Activated naive CD8-positive, alpha-beta T cell (primary cell): ENCODE measurements at regions not wholly inside any gene's neighbourhood (a gene's known extent, or its start where the extent isn't known, plus 50 kb on each side); places are given as distances from the start of the nearest gene placed in this dataset.

Experiments
- H3K27ac Mint-ChIP-seq: one replicate; pipeline ENCODE4 v1.8.0; 2021; ENCODE audit warnings: mixed read lengths
- H3K27me3 Mint-ChIP-seq: one replicate; pipeline ENCODE4 v1.8.0; 2021; ENCODE audit warnings: mixed read lengths
- H3K36me3 Mint-ChIP-seq: one replicate; pipeline ENCODE4 v1.8.0; 2021; ENCODE audit warnings: mixed read lengths
- H3K4me1 Mint-ChIP-seq: one replicate; pipeline ENCODE4 v1.8.0; 2021; ENCODE audit warnings: low read depth, mixed read lengths
- H3K4me3 Mint-ChIP-seq: one replicate; pipeline ENCODE4 v1.8.0; 2021; ENCODE audit warnings: mild to moderate bottlenecking, mixed read lengths
- H3K9me3 Mint-ChIP-seq: one replicate; pipeline ENCODE4 v1.8.0; 2021; ENCODE audit warnings: low read depth, mixed read lengths

DNA sequence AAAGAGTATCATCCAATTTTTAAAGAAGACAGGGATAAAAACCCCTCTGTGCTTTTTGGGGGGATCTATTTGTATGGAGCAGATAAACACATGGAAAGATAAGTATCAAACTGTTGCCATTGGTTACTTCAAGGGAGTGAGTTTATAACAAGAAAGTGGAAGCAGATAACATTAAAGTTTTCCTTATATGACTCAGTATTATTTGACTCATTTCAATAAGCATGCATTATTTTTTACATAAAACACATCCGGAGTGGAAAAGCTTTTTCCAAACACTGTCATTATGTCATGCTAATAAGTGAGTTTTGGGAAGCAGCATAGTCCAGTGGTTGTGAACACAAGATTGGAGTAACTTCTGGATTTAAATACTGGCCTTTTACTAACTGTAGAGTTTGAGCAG lies 452.2 kb downstream of the LTN1 start:
- Mint-ChIP-seq H3K4me1 (no peaks in the 10 kb centered on the region), H3K27ac (no peak overlapping the region), H3K27me3 (peaks cover 3% of the 10 kb centered on the region), H3K36me3 (peaks cover under 1% of the 10 kb centered on the region), H3K9me3 (no peaks in the 10 kb centered on the region), H3K4me3 (no peak overlapping the region)

- Mint-ChIP-seq H3K9me3 (no peaks in the 10 kb centered on the region), H3K27me3 (peaks cover 6% of the 10 kb centered on the region), H3K4me3 (no peak overlapping the region), H3K4me1 (no peaks in the 10 kb centered on the region), H3K36me3 (no peaks in the 10 kb centered on the region), H3K27ac (no peak overlapping the region)
Observed at GRCh38 chr21:28539623-28539988, 453.1 kb downstream of the LTN1 start.

DNA sequence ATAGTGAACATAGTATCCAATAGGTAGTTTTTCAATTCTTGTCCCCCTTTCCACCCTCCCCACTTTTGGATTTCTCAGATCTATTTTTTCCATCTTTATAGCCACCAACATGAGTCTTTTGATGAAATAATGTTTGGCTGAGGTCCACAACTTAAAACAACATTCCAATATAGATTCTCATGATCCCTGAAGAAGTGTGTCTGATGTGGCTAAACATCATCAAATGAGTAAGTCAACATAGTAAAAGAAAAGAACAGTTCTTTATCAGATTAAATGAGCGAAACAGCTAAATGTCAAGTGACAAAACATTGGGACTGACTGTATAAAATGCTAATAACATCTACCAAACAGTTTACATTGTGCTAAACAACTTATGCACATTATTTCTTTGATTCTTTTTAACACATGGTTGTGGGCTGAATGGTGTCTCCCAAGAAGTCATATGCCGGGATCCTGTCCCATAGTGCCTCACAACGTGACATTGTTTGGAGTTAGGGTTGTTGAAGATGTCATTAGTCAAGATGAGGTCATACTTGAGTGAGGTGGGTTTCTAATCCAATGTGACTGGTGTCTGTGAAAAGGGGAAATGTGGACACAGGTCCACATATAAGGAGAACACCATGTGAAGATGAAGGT lies 453.6 kb downstream of the LTN1 start:
- Mint-ChIP-seq H3K9me3 (no peaks in the 10 kb centered on the region), H3K4me3 (no peak overlapping the region), H3K36me3 (no peaks in the 10 kb centered on the region), H3K4me1 (no peaks in the 10 kb centered on the region), H3K27ac (no peak overlapping the region), H3K27me3 (peaks cover 6% of the 10 kb centered on the region)

DNA sequence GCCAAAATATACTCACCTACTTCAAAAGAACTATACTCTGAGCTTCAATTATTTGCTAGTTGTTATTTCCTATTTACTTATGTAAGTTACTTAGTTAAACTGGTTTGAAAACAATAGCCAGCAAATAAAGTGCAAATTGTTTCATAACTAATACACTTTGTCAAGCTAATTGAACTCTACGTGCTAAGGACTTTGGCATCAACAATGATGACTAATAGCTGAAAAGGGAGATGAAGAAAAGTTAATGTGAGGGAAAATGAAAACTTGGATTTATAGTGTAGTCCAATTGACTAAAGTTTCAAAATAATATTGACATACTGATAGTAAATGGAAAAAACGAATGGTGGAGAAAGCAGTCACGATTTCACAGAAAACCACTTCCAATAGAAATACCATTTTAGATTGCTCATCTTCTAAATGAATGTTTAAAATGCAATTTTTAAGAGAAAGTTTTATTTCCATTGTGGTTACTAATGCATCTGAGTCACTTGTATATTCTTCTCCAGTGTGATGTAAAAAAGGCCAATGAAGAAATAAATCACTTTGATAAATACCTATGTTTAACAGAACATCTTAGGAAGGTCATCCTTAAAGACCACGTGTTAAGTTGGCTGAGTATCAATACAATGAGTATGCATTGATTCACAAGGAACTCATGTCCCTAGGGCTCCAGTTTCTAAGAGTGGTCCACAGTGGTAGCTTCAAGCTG lies 455.2 kb downstream of the LTN1 start:
- Mint-ChIP-seq H3K4me3 (no peak overlapping the region), H3K27me3 (peaks cover 2% of the 10 kb centered on the region), H3K36me3 (peaks cover 2% of the 10 kb centered on the region), H3K27ac (no peak overlapping the region), H3K4me1 (no peaks in the 10 kb centered on the region), H3K9me3 (no peaks in the 10 kb centered on the region)

DNA sequence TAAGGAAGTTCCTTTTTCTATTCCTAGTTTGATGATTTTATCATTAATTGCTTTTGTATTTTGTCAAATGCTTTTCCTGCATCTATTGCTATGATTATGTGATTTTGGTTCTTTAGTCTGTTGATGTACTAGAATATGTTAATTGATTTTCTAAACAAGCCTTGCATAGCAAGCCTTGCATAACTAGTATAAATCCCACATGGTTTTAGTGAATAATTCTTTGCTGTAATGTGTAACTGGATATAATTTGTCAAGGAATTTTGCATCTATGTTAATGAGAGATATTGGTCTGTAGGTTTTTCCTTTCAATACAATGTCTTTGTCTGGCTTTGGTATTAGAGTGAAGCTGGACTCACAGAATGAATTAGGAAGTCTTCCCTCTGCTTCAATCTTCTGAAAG lies 460.2 kb downstream of the LTN1 start:
- H3K4me1 Mint-ChIP-seq = no peaks in the 10 kb centered on the region
- peaks cover 11% of the 10 kb centered on the region for H3K27me3 Mint-ChIP-seq
- H3K27ac Mint-ChIP-seq = no peak overlapping the region
- H3K36me3 Mint-ChIP-seq = peaks cover 4% of the 10 kb centered on the region
- peaks cover 6% of the 10 kb centered on the region for H3K9me3 Mint-ChIP-seq
- no peak overlapping the region for H3K4me3 Mint-ChIP-seq

DNA sequence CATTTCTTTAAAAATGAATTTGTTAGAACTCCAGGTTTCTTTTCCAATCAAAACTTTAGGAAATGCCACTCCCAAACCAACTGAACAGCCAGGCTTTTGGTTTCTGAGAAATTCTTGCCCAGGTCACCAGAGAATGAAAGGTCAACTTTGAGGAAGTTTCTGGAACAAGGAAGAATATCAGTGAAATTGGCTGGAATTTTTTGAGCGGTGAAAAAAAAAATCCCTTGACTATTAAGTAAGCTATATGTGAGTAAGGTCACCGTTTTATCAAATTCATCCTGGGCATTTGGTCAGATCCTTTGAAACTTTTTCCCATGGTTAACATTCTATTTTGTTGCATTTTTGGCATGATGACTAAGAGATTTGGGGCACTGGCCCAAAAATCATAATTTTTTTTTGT lies 469.3 kb downstream of the LTN1 start:
- Mint-ChIP-seq H3K27me3 (peaks cover 1% of the 10 kb centered on the region), H3K9me3 (peaks cover 3% of the 10 kb centered on the region), H3K27ac (no peak overlapping the region), H3K4me1 (no peaks in the 10 kb centered on the region), H3K4me3 (no peak overlapping the region), H3K36me3 (peaks cover under 1% of the 10 kb centered on the region)

GRCh38 chr21:28522014-28522799 lies 470.5 kb downstream of the LTN1 start:
- no peak overlapping the region for H3K4me3 Mint-ChIP-seq
- H3K4me1 Mint-ChIP-seq = no peaks in the 10 kb centered on the region

DNA sequence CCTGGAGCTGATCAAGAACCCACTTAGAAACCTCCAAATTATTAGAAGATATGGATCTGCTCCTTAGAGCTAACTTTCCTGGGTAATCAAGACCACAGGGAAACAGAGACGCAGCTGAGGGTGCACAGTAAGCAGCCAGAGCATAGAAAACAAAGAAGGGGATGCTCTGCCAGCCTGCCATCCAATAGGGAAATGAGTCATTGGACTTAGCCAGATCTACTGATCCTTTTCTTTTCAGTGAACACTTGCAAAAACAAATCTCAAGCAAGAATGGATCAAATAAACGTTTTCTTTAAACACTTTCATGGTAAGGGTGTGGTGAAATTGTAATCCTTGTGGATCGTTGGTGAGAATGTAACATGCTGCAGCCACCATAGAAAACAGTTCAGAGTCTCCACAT lies 474.0 kb downstream of the LTN1 start:
- no peaks in the 10 kb centered on the region for H3K9me3 Mint-ChIP-seq
- H3K27me3 Mint-ChIP-seq = no peaks in the 10 kb centered on the region
- no peaks in the 10 kb centered on the region for H3K36me3 Mint-ChIP-seq
- H3K4me3 Mint-ChIP-seq = no peak overlapping the region
- H3K4me1 Mint-ChIP-seq = no peaks in the 10 kb centered on the region
- no peak overlapping the region for H3K27ac Mint-ChIP-seq

More at GRCh38 chr21:28522014-28522799, 470.5 kb downstream of the LTN1 start:
- H3K27me3 Mint-ChIP-seq = no peaks in the 10 kb centered on the region
- H3K9me3 Mint-ChIP-seq = no peaks in the 10 kb centered on the region
- H3K36me3 Mint-ChIP-seq = no peaks in the 10 kb centered on the region
- H3K27ac Mint-ChIP-seq = no peak overlapping the region

DNA sequence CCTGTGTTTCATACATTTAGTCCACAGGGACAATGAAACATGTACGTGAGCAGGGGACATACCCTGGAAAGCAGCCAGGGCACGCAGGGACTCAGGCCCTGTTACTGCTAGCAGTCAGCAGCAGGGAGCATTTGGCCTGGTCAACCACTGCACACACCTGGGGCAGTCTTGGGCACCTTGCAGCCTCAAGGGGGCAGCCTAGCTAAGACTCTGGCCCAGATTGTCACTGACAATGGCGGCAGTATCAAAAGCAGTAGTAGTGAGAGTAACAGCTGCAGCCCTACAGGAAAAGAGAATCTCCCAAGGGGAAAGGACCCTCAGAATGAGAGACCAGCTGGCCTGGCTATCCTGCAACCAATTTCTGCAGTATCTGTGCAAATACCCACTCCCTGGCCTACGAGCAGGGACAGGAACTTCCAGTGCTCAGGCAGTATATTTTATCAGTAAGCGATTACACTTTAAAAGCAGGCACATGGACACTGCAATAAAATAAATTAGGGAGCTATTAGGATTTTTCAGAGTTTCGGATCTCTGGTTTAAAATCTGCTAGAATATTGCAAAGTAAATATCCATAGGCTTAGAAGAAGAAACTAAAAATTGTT lies 475.6 kb downstream of the LTN1 start:
- no peaks in the 10 kb centered on the region for H3K36me3 Mint-ChIP-seq
- no peak overlapping the region for H3K27ac Mint-ChIP-seq
- H3K9me3 Mint-ChIP-seq = no peaks in the 10 kb centered on the region
- H3K4me1 Mint-ChIP-seq = no peaks in the 10 kb centered on the region
- no peak overlapping the region for H3K4me3 Mint-ChIP-seq
- H3K27me3 Mint-ChIP-seq = no peaks in the 10 kb centered on the region

- Mint-ChIP-seq H3K27ac (no peak overlapping the region), H3K9me3 (no peaks in the 10 kb centered on the region), H3K27me3 (peaks cover 2% of the 10 kb centered on the region), H3K36me3 (no peaks in the 10 kb centered on the region), H3K4me1 (no peaks in the 10 kb centered on the region), H3K4me3 (no peak overlapping the region)
Observed at GRCh38 chr21:28516021-28516420, 476.7 kb downstream of the LTN1 start.

GRCh38 chr21:28513428-28513827 lies 479.2 kb downstream of the LTN1 start:
- no peaks in the 10 kb centered on the region for H3K4me1 Mint-ChIP-seq
- peaks cover 3% of the 10 kb centered on the region for H3K27me3 Mint-ChIP-seq
- no peaks in the 10 kb centered on the region for H3K9me3 Mint-ChIP-seq
- no peak overlapping the region for H3K27ac Mint-ChIP-seq
- no peak overlapping the region for H3K4me3 Mint-ChIP-seq
- no peaks in the 10 kb centered on the region for H3K36me3 Mint-ChIP-seq

GRCh38 chr21:28509031-28509430 lies 483.6 kb downstream of the LTN1 start:
- no peak overlapping the region for H3K4me3 Mint-ChIP-seq
- H3K27ac Mint-ChIP-seq = no peak overlapping the region
- peaks cover 10% of the 10 kb centered on the region for H3K9me3 Mint-ChIP-seq
- H3K27me3 Mint-ChIP-seq = peaks cover 3% of the 10 kb centered on the region
- H3K36me3 Mint-ChIP-seq = no peaks in the 10 kb centered on the region
- no peaks in the 10 kb centered on the region for H3K4me1 Mint-ChIP-seq

- Mint-ChIP-seq H3K4me1 (no peaks in the 10 kb centered on the region), H3K27me3 (peaks cover 3% of the 10 kb centered on the region), H3K9me3 (peaks cover 10% of the 10 kb centered on the region), H3K36me3 (no peaks in the 10 kb centered on the region), H3K4me3 (no peak overlapping the region), H3K27ac (no peak overlapping the region)
Observed at GRCh38 chr21:28508126-28508525, 484.6 kb downstream of the LTN1 start.

- no peaks in the 10 kb centered on the region for H3K4me1 Mint-ChIP-seq
- no peaks in the 10 kb centered on the region for H3K36me3 Mint-ChIP-seq
- H3K27ac Mint-ChIP-seq = no peak overlapping the region
- H3K27me3 Mint-ChIP-seq = peaks cover 6% of the 10 kb centered on the region
- H3K4me3 Mint-ChIP-seq = no peak overlapping the region
- no peaks in the 10 kb centered on the region for H3K9me3 Mint-ChIP-seq
Observed at GRCh38 chr21:28496517-28496916, 496.2 kb downstream of the LTN1 start.

DNA sequence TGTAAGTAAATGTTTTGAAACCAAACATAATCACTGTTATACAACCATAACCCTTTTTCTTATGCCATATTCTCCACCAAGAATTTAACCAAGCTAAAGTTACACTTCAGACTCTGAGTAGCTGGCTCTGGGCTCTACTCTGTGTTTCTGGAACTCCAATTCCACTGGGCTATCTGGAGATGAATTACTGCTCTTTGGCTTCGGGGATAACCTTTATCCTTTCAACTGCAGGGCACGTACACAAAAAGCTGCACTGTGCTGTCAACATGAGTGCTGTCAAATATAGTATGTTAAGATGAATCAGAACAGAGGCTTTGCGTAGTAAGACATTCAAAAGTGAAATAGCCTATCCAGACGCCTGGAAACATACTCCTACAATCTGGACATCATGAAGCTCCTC lies 500.6 kb downstream of the LTN1 start:
- peaks cover 5% of the 10 kb centered on the region for H3K27me3 Mint-ChIP-seq
- H3K4me3 Mint-ChIP-seq = no peak overlapping the region
- H3K9me3 Mint-ChIP-seq = no peaks in the 10 kb centered on the region
- no peaks in the 10 kb centered on the region for H3K36me3 Mint-ChIP-seq
- H3K4me1 Mint-ChIP-seq = no peaks in the 10 kb centered on the region
- H3K27ac Mint-ChIP-seq = no peak overlapping the region
